ENCODE measurements at regions not wholly inside any gene's neighbourhood (a gene's known extent, or its start where the extent isn't known, plus 50 kb on each side); places are given as distances from the start of the nearest gene placed in this dataset.

- no peaks in the 10 kb centered on the region for H3K9me2 ChIP-seq (ENCODE audit: low read depth, low read length)
- no peaks in the 10 kb centered on the region for H3K4me1 ChIP-seq (ENCODE audit: insufficient read depth, low read length, severe bottlenecking)
- H3K27ac ChIP-seq (ENCODE audit: low read depth, low read length, poor library complexity, severe bottlenecking): no peak overlapping the region
- H3K4me3 ChIP-seq (ENCODE audit: low read depth, low read length, poor library complexity, severe bottlenecking): no peak overlapping the region
- H3K36me3 ChIP-seq (ENCODE audit: insufficient read depth, low read length): no peaks in the 10 kb centered on the region
- no peaks in the 10 kb centered on the region for H3K27me3 ChIP-seq (ENCODE audit: insufficient read depth, low read length)
- TF ChIP-seq CTCF (IDR thresholded peaks at IDR 0.05; ENCODE audit: low read length) (no peak), EZH2 (IDR thresholded peaks at IDR 0.05; ENCODE audit: borderline replicate concordance, low read length) (no peak)
- no peak overlapping the region for H3K9ac ChIP-seq (ENCODE audit: low read length)
- no peaks in the 10 kb centered on the region for H3K9me3 ChIP-seq (ENCODE audit: low read length)
- H3K79me2 ChIP-seq (ENCODE audit: insufficient read depth, low read length): no peaks in the 10 kb centered on the region
- no peak overlapping the region for H3K4me2 ChIP-seq (ENCODE audit: low read length)
- no peak overlapping the region for H2AFZ ChIP-seq (ENCODE audit: low read length)
- H4K20me1 ChIP-seq (ENCODE audit: insufficient read depth, low read length): no peaks in the 10 kb centered on the region
- no peaks in the 10 kb centered on the region for H3F3A ChIP-seq (ENCODE audit: insufficient read depth, low read length)
Measured at GRCh38 chrX:35432056-35432455, 366.1 kb upstream of the MAGEB16 start.

- TF ChIP-seq EZH2 (IDR thresholded peaks at IDR 0.05; ENCODE audit: borderline replicate concordance, low read length) (no peak), CTCF (IDR thresholded peaks at IDR 0.05; ENCODE audit: low read length) (no peak)
- H3K9ac ChIP-seq (ENCODE audit: low read length): no peak overlapping the region
- no peak overlapping the region for H3K4me2 ChIP-seq (ENCODE audit: low read length)
- H3K36me3 ChIP-seq (ENCODE audit: insufficient read depth, low read length): no peaks in the 10 kb centered on the region
- no peaks in the 10 kb centered on the region for H3K9me3 ChIP-seq (ENCODE audit: low read length)
- no peaks in the 10 kb centered on the region for H3F3A ChIP-seq (ENCODE audit: insufficient read depth, low read length)
- H3K27ac ChIP-seq (ENCODE audit: low read depth, low read length, poor library complexity, severe bottlenecking): no peak overlapping the region
- no peaks in the 10 kb centered on the region for H3K79me2 ChIP-seq (ENCODE audit: insufficient read depth, low read length)
- no peak overlapping the region for H2AFZ ChIP-seq (ENCODE audit: low read length)
- no peaks in the 10 kb centered on the region for H3K4me1 ChIP-seq (ENCODE audit: insufficient read depth, low read length, severe bottlenecking)
- no peaks in the 10 kb centered on the region for H4K20me1 ChIP-seq (ENCODE audit: insufficient read depth, low read length)
- no peaks in the 10 kb centered on the region for H3K9me2 ChIP-seq (ENCODE audit: low read depth, low read length)
- H3K27me3 ChIP-seq (ENCODE audit: insufficient read depth, low read length): no peaks in the 10 kb centered on the region
- no peak overlapping the region for H3K4me3 ChIP-seq (ENCODE audit: low read depth, low read length, poor library complexity, severe bottlenecking)
Measured at GRCh38 chrX:35439034-35439660, 359.0 kb upstream of the MAGEB16 start.

GRCh38 chrX:35439692-35440091, 358.4 kb upstream of the MAGEB16 start:
- H3K4me2 ChIP-seq (ENCODE audit: low read length): no peak overlapping the region
- no peaks in the 10 kb centered on the region for H3K36me3 ChIP-seq (ENCODE audit: insufficient read depth, low read length)
- H3K9me2 ChIP-seq (ENCODE audit: low read depth, low read length): no peaks in the 10 kb centered on the region
- H3F3A ChIP-seq (ENCODE audit: insufficient read depth, low read length): no peaks in the 10 kb centered on the region
- no peaks in the 10 kb centered on the region for H4K20me1 ChIP-seq (ENCODE audit: insufficient read depth, low read length)
- H3K4me1 ChIP-seq (ENCODE audit: insufficient read depth, low read length, severe bottlenecking): no peaks in the 10 kb centered on the region
- H3K9me3 ChIP-seq (ENCODE audit: low read length): no peaks in the 10 kb centered on the region
- H3K27ac ChIP-seq (ENCODE audit: low read depth, low read length, poor library complexity, severe bottlenecking): no peak overlapping the region
- no peaks in the 10 kb centered on the region for H3K79me2 ChIP-seq (ENCODE audit: insufficient read depth, low read length)
- H3K27me3 ChIP-seq (ENCODE audit: insufficient read depth, low read length): no peaks in the 10 kb centered on the region
- TF ChIP-seq EZH2 (IDR thresholded peaks at IDR 0.05; ENCODE audit: borderline replicate concordance, low read length): no peak
- TF ChIP-seq CTCF (IDR thresholded peaks at IDR 0.05; ENCODE audit: low read length): no peak
- no peak overlapping the region for H3K9ac ChIP-seq (ENCODE audit: low read length)
- no peak overlapping the region for H2AFZ ChIP-seq (ENCODE audit: low read length)
- no peak overlapping the region for H3K4me3 ChIP-seq (ENCODE audit: low read depth, low read length, poor library complexity, severe bottlenecking)
